ENCODE measurements at regions not wholly inside any gene's neighbourhood (a gene's known extent, or its start where the extent isn't known, plus 50 kb on each side); places are given as distances from the start of the nearest gene placed in this dataset.

- ATAC-seq (ENCODE audit: low read depth in 2 of 2) (peak in 1 of 2 donors; percentile 31), DNase-seq (peak in 1 of 3 donors; percentile 18)
- Histone ChIP-seq H3K27me3 (ENCODE audit: control insufficient read depth, insufficient read depth, low read length) (peaks cover 4% of the 10 kb centered on the region), H3K9me3 (ENCODE audit: control insufficient read depth in 2 of 2, low read length in 2 of 2) (no peaks in the 10 kb centered on the region), H3K36me3 (ENCODE audit: control insufficient read depth, insufficient read depth, low read length) (no peaks in the 10 kb centered on the region), H3K27ac (ENCODE audit: insufficient read depth, low read length, poor library complexity, severe bottlenecking) (no peak overlapping the region), H3K4me1 (ENCODE audit: control insufficient read depth, insufficient read depth, low read length, poor library complexity, severe bottlenecking) (peaks cover 15% of the 10 kb centered on the region), H3K4me3 (ENCODE audit: low read depth, low read length) (no peak overlapping the region)
- H3K36me3 Mint-ChIP-seq: no peaks in the 10 kb centered on the region
- H3K27ac Mint-ChIP-seq: peak overlapping the region in 2 of 3 donors; percentile 77 to 87
- H3K27me3 Mint-ChIP-seq: peaks cover 40% of the 10 kb centered on the region
- H3K4me3 Mint-ChIP-seq: peak overlapping the region; percentile 26 to 78 (median 60)
- H3K4me1 Mint-ChIP-seq: peaks cover 0 to 45% (median 14%) of the 10 kb centered on the region in 4 donors
- peaks cover 0 to 3% (median 0%) of the 10 kb centered on the region in 7 donors for H3K9me3 Mint-ChIP-seq
These were observed 322.1 kb downstream of the ZNF536 start for GRCh38 chr19:30694156-30694755.

DNA sequence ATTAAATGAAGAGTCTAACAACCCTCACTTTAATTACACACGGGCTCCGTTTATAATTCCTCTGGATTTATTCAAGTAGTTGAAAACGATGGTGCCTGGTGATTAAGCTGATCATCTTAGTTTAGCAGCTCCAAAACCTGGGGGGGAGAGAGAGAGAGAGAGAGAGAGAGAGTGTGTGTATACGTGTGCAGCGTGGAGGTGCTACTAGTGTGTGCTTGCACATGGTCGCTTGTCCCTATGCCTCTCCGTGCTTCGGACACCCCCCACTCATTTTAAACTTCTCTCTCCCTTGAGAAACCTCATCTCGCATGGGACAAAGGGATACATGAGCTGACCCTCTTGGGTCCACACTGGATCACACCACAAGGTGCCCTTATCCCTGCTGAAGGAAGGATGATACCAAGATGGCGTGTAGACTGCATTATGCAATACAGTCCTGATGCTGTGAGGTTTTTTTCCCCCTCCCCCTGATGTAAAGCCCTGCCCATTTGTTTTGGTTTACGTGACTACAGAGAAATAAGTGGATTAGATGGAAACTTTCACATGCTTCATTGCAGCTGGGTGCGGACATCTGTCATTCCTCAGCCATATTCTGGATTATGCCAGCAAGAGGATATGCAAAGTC, 320.8 kb downstream of the ZNF536 start:
- H3K4me1 Mint-ChIP-seq: peaks cover 0 to 45% (median 14%) of the 10 kb centered on the region in 4 donors
- Histone ChIP-seq H3K27me3 (ENCODE audit: control insufficient read depth, insufficient read depth, low read length) (peaks cover 9% of the 10 kb centered on the region), H3K36me3 (ENCODE audit: control insufficient read depth, insufficient read depth, low read length) (no peaks in the 10 kb centered on the region), H3K4me3 (ENCODE audit: low read depth, low read length) (no peak overlapping the region), H3K4me1 (ENCODE audit: control insufficient read depth, insufficient read depth, low read length, poor library complexity, severe bottlenecking) (peaks cover 15% of the 10 kb centered on the region), H3K27ac (ENCODE audit: insufficient read depth, low read length, poor library complexity, severe bottlenecking) (no peak overlapping the region), H3K9me3 (ENCODE audit: control insufficient read depth in 2 of 2, low read length in 2 of 2) (no peaks in the 10 kb centered on the region)
- no peak overlapping the region for H3K27ac Mint-ChIP-seq
- ATAC-seq (ENCODE audit: low read depth in 2 of 2) (no peak), DNase-seq (no peak)
- H3K27me3 Mint-ChIP-seq: peaks cover 51% of the 10 kb centered on the region
- H3K36me3 Mint-ChIP-seq: no peaks in the 10 kb centered on the region
- peaks cover 0 to 3% (median 0%) of the 10 kb centered on the region in 7 donors for H3K9me3 Mint-ChIP-seq
- peak overlapping the region in 2 of 4 donors; percentile 22 to 24 for H3K4me3 Mint-ChIP-seq

DNA sequence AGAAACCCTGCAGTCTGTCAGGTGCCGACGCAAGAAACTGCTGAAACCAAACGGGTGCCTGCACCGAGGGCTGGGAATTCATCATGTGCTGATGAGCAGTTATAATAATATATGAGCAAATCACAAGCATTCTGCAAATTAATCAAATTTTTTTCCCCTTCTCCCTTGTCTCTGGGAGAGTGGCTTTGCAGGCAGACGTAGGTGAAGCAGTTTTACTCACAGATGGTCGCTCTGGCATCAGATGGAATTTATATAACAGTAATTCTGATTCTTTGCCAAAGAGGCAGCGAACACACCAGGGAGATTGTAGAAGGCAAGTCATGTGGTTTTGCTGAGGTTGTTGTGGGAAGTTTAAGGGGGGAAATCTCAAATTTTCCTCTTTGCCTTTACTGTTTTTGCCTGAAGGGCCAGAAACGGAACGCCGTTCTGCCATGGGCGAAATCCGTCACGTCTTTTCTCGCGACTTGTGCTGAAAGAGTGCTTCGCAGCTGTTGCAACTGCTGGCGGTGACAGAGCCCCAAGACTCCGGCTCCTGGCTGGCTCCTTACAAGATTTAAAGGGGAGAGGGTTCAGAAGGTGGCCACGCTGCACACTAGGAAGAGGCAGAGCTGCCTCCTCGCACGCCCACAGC, 320.1 kb downstream of the ZNF536 start:
- no peaks in the 10 kb centered on the region for H3K36me3 ChIP-seq (ENCODE audit: control insufficient read depth, insufficient read depth, low read length)
- H3K9me3 ChIP-seq (ENCODE audit: control insufficient read depth in 2 of 2, low read length in 2 of 2): no peaks in the 10 kb centered on the region
- H3K27me3 ChIP-seq (ENCODE audit: control insufficient read depth, insufficient read depth, low read length): peaks cover 9% of the 10 kb centered on the region
- Mint-ChIP-seq H3K36me3 (no peaks in the 10 kb centered on the region), H3K4me1 (peaks cover 0 to 45% (median 14%) of the 10 kb centered on the region in 4 donors), H3K4me3 (peak overlapping the region in 1 of 4 donors; percentile 24), H3K27ac (no peak overlapping the region), H3K9me3 (peaks cover 0 to 3% (median 0%) of the 10 kb centered on the region in 7 donors), H3K27me3 (peaks cover 51% of the 10 kb centered on the region)
- H3K27ac ChIP-seq (ENCODE audit: insufficient read depth, low read length, poor library complexity, severe bottlenecking): no peak overlapping the region
- ATAC-seq (ENCODE audit: low read depth in 2 of 2) (no peak), DNase-seq (no peak)
- no peak overlapping the region for H3K4me3 ChIP-seq (ENCODE audit: low read depth, low read length)
- H3K4me1 ChIP-seq (ENCODE audit: control insufficient read depth, insufficient read depth, low read length, poor library complexity, severe bottlenecking): peaks cover 15% of the 10 kb centered on the region

DNA sequence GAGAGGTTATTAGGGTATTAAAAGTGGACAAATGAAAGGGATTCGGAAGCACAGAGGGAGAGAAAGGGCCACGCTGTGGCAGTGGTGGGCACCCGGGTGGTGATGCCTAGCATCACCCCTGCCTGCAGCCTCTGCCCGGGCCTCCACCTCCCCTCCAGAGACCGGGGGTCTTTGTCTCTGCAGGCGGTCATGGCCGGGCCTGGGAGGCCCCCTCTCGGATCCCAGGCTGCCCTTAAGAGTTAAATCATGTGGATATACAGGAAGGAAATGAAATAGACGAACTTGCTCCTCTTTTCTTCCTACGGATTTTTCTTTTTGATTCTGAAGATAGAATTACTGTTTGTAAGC, 319.6 kb downstream of the ZNF536 start:
- ATAC-seq (ENCODE audit: low read depth in 2 of 2): no peak
- H3K27me3 Mint-ChIP-seq: peaks cover 51% of the 10 kb centered on the region

GRCh38 chr19:30690935-30691818, 319.0 kb downstream of the ZNF536 start:
- DNase-seq: no peak
- Histone ChIP-seq H3K36me3 (ENCODE audit: control insufficient read depth, insufficient read depth, low read length) (no peaks in the 10 kb centered on the region), H3K4me1 (ENCODE audit: control insufficient read depth, insufficient read depth, low read length, poor library complexity, severe bottlenecking) (peaks cover 15% of the 10 kb centered on the region), H3K4me3 (ENCODE audit: low read depth, low read length) (no peak overlapping the region), H3K27me3 (ENCODE audit: control insufficient read depth, insufficient read depth, low read length) (peaks cover 9% of the 10 kb centered on the region), H3K9me3 (ENCODE audit: control insufficient read depth in 2 of 2, low read length in 2 of 2) (no peaks in the 10 kb centered on the region), H3K27ac (ENCODE audit: insufficient read depth, low read length, poor library complexity, severe bottlenecking) (no peak overlapping the region)
- H3K4me1 Mint-ChIP-seq: peaks cover 0 to 42% (median 14%) of the 10 kb centered on the region in 4 donors
- no peak for ATAC-seq (ENCODE audit: low read depth in 2 of 2)
- H3K4me3 Mint-ChIP-seq: peak overlapping the region in 1 of 4 donors; percentile 15
- H3K36me3 Mint-ChIP-seq: no peaks in the 10 kb centered on the region
- H3K27ac Mint-ChIP-seq: no peak overlapping the region
- H3K9me3 Mint-ChIP-seq: peaks cover 0 to 3% (median 0%) of the 10 kb centered on the region in 7 donors
- H3K27me3 Mint-ChIP-seq: peaks cover 51% of the 10 kb centered on the region

More for the DNA sequence above, 319.6 kb downstream of the ZNF536 start:
- no peak overlapping the region for H3K4me3 Mint-ChIP-seq
- Histone ChIP-seq H3K36me3 (ENCODE audit: control insufficient read depth, insufficient read depth, low read length) (no peaks in the 10 kb centered on the region), H3K27ac (ENCODE audit: insufficient read depth, low read length, poor library complexity, severe bottlenecking) (no peak overlapping the region), H3K9me3 (ENCODE audit: control insufficient read depth in 2 of 2, low read length in 2 of 2) (no peaks in the 10 kb centered on the region), H3K4me3 (ENCODE audit: low read depth, low read length) (no peak overlapping the region), H3K4me1 (ENCODE audit: control insufficient read depth, insufficient read depth, low read length, poor library complexity, severe bottlenecking) (peaks cover 15% of the 10 kb centered on the region), H3K27me3 (ENCODE audit: control insufficient read depth, insufficient read depth, low read length) (peaks cover 9% of the 10 kb centered on the region)
- H3K9me3 Mint-ChIP-seq: peaks cover 0 to 3% (median 0%) of the 10 kb centered on the region in 7 donors
- no peaks in the 10 kb centered on the region for H3K36me3 Mint-ChIP-seq
- H3K4me1 Mint-ChIP-seq: peaks cover 0 to 45% (median 14%) of the 10 kb centered on the region in 4 donors
- no peak overlapping the region for H3K27ac Mint-ChIP-seq
- no peak for DNase-seq

DNA sequence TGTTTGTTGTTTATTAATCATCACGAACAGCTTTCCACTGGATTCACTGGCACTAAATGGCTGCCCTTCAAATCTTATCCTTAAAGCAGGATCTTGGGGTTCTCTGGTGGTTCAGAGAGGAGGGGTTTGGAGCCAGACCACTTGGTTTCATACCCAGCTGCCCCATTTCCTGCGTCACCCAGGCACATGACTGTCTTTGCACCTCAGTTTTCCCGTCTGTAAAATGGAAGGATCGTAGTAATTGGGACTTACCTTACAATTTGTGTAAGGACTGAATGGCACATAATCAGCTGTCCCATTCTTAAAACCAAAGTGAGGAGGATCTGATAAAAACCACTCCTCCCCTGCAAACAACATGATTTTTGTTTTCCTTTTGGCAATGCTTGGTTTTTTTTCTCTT, 318.3 kb downstream of the ZNF536 start:
- ATAC-seq (ENCODE audit: low read depth in 2 of 2): no peak

GRCh38 chr19:30689474-30689873, 317.3 kb downstream of the ZNF536 start:
- H3K27me3 Mint-ChIP-seq: peaks cover 56% of the 10 kb centered on the region

More for the DNA sequence above, 318.3 kb downstream of the ZNF536 start:
- Histone ChIP-seq H3K4me3 (ENCODE audit: low read depth, low read length) (no peak overlapping the region), H3K4me1 (ENCODE audit: control insufficient read depth, insufficient read depth, low read length, poor library complexity, severe bottlenecking) (peaks cover 15% of the 10 kb centered on the region), H3K27ac (ENCODE audit: insufficient read depth, low read length, poor library complexity, severe bottlenecking) (no peak overlapping the region), H3K27me3 (ENCODE audit: control insufficient read depth, insufficient read depth, low read length) (peaks cover 9% of the 10 kb centered on the region), H3K9me3 (ENCODE audit: control insufficient read depth in 2 of 2, low read length in 2 of 2) (no peaks in the 10 kb centered on the region), H3K36me3 (ENCODE audit: control insufficient read depth, insufficient read depth, low read length) (no peaks in the 10 kb centered on the region)
- Mint-ChIP-seq H3K27ac (no peak overlapping the region), H3K9me3 (peaks cover 0 to 3% (median 0%) of the 10 kb centered on the region in 7 donors), H3K27me3 (peaks cover 51% of the 10 kb centered on the region), H3K4me3 (peak overlapping the region in 1 of 4 donors; percentile 7), H3K36me3 (no peaks in the 10 kb centered on the region), H3K4me1 (peaks cover 0 to 40% (median 14%) of the 10 kb centered on the region in 4 donors)
- DNase-seq: no peak

More at GRCh38 chr19:30689474-30689873, 317.3 kb downstream of the ZNF536 start:
- Mint-ChIP-seq H3K36me3 (no peaks in the 10 kb centered on the region), H3K4me3 (no peak overlapping the region), H3K4me1 (peaks cover 0 to 29% (median 12%) of the 10 kb centered on the region in 4 donors), H3K9me3 (peaks cover 0 to 2% (median 0%) of the 10 kb centered on the region in 7 donors), H3K27ac (no peak overlapping the region)
- Histone ChIP-seq H3K27ac (ENCODE audit: insufficient read depth, low read length, poor library complexity, severe bottlenecking) (no peak overlapping the region), H3K4me1 (ENCODE audit: control insufficient read depth, insufficient read depth, low read length, poor library complexity, severe bottlenecking) (peaks cover 8% of the 10 kb centered on the region), H3K4me3 (ENCODE audit: low read depth, low read length) (no peak overlapping the region), H3K27me3 (ENCODE audit: control insufficient read depth, insufficient read depth, low read length) (peaks cover 9% of the 10 kb centered on the region), H3K9me3 (ENCODE audit: control insufficient read depth in 2 of 2, low read length in 2 of 2) (no peaks in the 10 kb centered on the region), H3K36me3 (ENCODE audit: control insufficient read depth, insufficient read depth, low read length) (no peaks in the 10 kb centered on the region)
- DNase-seq (no peak), ATAC-seq (ENCODE audit: low read depth in 2 of 2) (no peak)

Data from CD4-positive, CD25-positive, alpha-beta regulatory T cell (primary cell).